WERI-Rb-1 (cell line): ENCODE measurements at regions not wholly inside any gene's neighbourhood (a gene's known extent, or its start where the extent isn't known, plus 50 kb on each side); places are given as distances from the start of the nearest gene placed in this dataset.
"Not testable (repeated sequence)": the region's sequence is repeated elsewhere in the genome, so short reads cannot be mapped to it uniquely, and the experiment has no call there.

Source experiments
- DNase-seq: peaks from one replicate; pipeline ENCODE4 v3.0.0-alpha.2; 2020
- H3K27ac ChIP-seq: fragments of 250-450 bp; sonication (Bioruptor Pico); 2 replicates; pipeline ENCODE4 v1.5.1; 2020; ENCODE audit warnings: mild to moderate bottlenecking, moderate library complexity
- H3K27me3 ChIP-seq: fragments of 250-450 bp; sonication (Bioruptor Pico); 2 replicates; pipeline ENCODE4 v1.5.1; 2021; ENCODE audit warnings: mild to moderate bottlenecking, low read depth, moderate library complexity; ENCODE audit not compliant: insufficient read depth, severe bottlenecking
- H3K36me3 ChIP-seq: fragments of 250-450 bp; sonication (Bioruptor Pico); 2 replicates; pipeline ENCODE4 v1.5.1; 2020; ENCODE audit warnings: mild to moderate bottlenecking, moderate library complexity
- H3K4me3 ChIP-seq: 2 replicates; pipeline ENCODE4 v1.5.1; 2011; ENCODE audit warnings: low read depth, mild to moderate bottlenecking, control low read depth, low read length
- H3K9me3 ChIP-seq: fragments of 250-450 bp; sonication (Bioruptor Pico); 2 replicates; pipeline ENCODE4 v1.5.1; 2021; ENCODE audit warnings: mild to moderate bottlenecking, moderate library complexity; ENCODE audit not compliant: severe bottlenecking
- TF ChIP-seq, protein P1 (sequence below): IDR thresholded peaks from 2 replicates; pipeline ENCODE4 v1.5.1; 2011; ENCODE audit warnings: low read depth, mild to moderate bottlenecking, control low read depth, inconsistent platforms, low read length

DNA sequence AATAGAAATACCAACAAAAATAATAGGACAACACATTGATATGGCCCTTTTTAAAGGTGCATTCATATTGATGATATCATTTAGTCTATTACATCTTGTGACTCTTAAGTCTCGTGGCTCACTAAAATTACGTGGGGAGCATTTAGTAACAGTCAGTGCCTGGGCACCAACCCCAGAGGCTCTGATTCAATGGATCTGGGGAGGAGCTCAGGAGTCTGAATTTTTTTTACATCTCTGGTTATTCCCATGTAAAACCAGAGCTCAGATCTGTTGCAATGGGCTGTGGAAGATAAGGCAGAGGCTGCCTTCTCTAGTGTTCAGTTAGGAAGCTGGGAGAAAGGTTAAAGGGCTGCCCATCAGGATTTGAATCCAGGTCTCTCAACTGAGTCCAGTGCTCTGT is 549.9 kb upstream of the CDH5 start:
- H3K27ac ChIP-seq = no peak overlapping the region
- H3K4me3 ChIP-seq = no peak overlapping the region
- H3K36me3 ChIP-seq = no peaks in the 10 kb centered on the region
- DNase-seq = no peak
- H3K27me3 ChIP-seq = no peaks in the 10 kb centered on the region
- TF ChIP-seq, protein P1, sequence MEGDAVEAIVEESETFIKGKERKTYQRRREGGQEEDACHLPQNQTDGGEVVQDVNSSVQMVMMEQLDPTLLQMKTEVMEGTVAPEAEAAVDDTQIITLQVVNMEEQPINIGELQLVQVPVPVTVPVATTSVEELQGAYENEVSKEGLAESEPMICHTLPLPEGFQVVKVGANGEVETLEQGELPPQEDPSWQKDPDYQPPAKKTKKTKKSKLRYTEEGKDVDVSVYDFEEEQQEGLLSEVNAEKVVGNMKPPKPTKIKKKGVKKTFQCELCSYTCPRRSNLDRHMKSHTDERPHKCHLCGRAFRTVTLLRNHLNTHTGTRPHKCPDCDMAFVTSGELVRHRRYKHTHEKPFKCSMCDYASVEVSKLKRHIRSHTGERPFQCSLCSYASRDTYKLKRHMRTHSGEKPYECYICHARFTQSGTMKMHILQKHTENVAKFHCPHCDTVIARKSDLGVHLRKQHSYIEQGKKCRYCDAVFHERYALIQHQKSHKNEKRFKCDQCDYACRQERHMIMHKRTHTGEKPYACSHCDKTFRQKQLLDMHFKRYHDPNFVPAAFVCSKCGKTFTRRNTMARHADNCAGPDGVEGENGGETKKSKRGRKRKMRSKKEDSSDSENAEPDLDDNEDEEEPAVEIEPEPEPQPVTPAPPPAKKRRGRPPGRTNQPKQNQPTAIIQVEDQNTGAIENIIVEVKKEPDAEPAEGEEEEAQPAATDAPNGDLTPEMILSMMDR = no peak
- H3K9me3 ChIP-seq = peaks cover 2% of the 10 kb centered on the region

DNA sequence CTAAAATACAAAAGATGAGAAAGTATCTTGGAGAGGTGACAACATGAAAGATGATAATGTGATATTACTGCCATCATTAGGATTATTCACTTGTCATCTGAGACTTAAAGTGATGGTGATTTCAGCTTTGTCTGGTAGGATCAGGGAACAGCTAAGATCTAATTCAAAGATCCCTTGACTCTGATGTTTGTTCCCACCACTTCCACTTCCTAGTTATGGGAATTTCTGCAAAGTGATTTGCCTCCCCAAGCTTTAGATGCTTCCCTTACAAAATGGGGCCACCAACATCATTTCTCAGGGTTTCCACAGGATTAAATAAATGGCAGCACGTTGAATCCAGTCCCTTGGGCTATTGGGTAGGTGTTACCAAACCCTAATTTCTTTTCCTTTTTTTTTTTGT is 550.8 kb upstream of the CDH5 start:
- Histone ChIP-seq H3K9me3 (peaks cover 2% of the 10 kb centered on the region), H3K27ac (no peak overlapping the region), H3K27me3 (no peaks in the 10 kb centered on the region), H3K4me3 (no peak overlapping the region), H3K36me3 (no peaks in the 10 kb centered on the region)
- TF ChIP-seq, protein P1 = no peak
- no peak for DNase-seq

DNA sequence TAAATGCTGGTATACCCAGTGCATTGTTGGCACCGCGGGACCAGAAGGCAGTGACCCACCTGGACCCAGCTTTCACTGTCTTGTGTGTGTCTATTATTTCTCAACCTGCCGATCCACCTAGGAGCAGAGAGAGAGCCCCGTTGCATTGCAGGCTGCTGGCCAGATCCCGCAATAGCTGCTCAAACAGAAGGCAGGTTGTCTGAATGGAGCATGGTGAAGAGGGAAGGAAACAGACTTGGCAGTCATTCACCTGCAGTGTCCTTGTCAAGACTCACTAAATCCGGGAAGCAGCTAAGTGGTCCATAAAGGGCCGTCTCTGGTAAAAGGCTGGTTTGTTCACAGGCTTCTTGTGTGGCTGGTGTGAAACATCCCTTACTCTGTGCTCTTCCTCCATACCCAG is 552.6 kb upstream of the CDH5 start:
- DNase-seq, H3K36me3 ChIP-seq, H3K9me3 ChIP-seq, H3K27ac ChIP-seq, H3K27me3 ChIP-seq, H3K4me3 ChIP-seq: not testable (repeated sequence)

DNA sequence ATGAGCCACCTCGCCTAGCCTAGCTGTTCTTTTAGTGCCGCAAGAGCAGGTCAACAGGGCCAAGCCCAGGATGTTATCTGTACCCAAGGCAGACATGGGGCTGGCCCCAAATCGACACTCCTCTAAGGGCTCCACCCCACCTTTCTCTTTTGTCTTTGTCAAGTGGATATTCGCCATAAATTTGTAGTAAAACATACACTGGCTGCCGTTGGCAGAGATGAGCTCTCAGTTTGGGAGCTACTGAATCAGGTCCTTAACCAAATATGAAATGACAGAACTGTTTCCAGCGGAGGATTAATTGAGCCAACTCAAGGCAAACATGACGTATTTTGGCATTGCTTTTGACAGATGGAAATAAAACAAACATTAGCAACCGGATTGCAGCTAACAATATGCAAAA is 556.9 kb upstream of the CDH5 start:
- no peaks in the 10 kb centered on the region for H3K27me3 ChIP-seq
- no peak overlapping the region for H3K27ac ChIP-seq
- TF ChIP-seq, protein P1 = no peak
- no peak overlapping the region for H3K4me3 ChIP-seq
- H3K9me3 ChIP-seq = no peaks in the 10 kb centered on the region
- DNase-seq = peak; percentile 13
- H3K36me3 ChIP-seq = no peaks in the 10 kb centered on the region

DNA sequence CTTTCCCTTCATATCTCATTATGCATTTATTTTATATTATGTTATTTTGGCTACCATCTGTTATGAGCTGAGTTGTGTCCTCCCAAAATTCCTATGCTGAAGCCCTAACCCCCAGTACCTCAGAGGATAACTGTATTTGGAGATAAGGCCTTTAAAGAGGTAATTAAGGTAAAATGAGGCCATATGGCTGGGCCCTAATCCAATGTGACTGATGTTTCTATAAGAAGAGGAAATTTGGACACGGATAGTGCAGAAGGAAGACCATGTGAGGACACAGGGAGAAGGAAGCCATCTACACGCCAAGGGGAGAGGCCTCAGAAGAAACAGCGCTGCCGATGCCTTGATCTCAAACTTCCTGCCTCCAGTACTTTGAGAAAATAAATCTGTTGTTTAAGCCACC is 557.7 kb upstream of the CDH5 start:
- no peaks in the 10 kb centered on the region for H3K36me3 ChIP-seq
- H3K9me3 ChIP-seq = no peaks in the 10 kb centered on the region

DNA sequence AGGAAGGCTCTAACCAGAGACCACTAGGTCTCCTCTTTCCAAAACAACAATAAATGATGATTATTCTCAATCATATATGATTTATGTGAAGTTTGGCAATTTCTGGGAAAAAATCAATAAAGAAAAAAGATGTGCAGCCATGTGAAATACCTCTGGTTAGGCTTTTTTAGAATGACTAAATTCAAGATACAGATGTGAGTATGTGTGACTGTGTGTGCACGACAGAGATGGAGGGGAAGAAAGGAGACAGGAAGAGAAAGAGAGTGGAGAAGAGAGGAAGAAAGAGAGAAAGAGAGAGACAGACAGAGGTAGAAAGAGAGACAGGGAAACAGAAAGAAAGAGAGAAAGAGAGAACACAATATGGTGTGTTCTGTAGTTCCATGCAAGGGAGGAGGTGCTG is 558.6 kb upstream of the CDH5 start:
- TF ChIP-seq, protein P1 = no peak
- Histone ChIP-seq H3K9me3 (no peaks in the 10 kb centered on the region), H3K27ac (no peak overlapping the region), H3K4me3 (no peak overlapping the region), H3K27me3 (no peaks in the 10 kb centered on the region), H3K36me3 (no peaks in the 10 kb centered on the region)
- no peak for DNase-seq

More for the DNA sequence above, 557.7 kb upstream of the CDH5 start:
- no peak overlapping the region; the same call in 1 of the 2 replicates for H3K4me3 ChIP-seq
- no peaks in the 10 kb centered on the region for H3K27me3 ChIP-seq
- no peak overlapping the region for H3K27ac ChIP-seq
- TF ChIP-seq, protein P1 = no peak
- DNase-seq = peak; percentile 74

DNA sequence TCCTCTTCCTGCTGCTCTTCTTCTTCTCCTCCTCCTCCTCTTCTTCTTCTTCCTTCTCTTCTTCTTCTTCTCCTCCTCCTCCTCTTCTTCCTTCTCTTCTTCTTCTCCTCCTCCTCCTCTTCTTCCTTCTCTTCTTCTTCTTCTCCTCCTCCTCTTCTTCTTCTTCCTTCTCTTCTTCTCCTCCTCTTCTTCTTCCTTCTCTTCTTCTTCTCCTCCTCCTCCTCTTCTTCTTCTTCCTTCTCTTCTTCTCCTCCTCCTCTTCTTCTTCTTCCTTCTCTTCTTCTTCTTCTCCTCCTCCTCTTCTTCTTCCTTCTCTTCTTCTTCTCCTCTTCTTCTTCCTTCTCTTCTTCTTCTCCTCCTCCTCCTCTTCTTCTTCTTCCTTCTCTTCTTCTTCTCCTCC is 560.8 kb upstream of the CDH5 start:
- H3K4me3 ChIP-seq, H3K36me3 ChIP-seq, H3K27ac ChIP-seq, H3K9me3 ChIP-seq, DNase-seq, H3K27me3 ChIP-seq: not testable (repeated sequence)
